ENCODE measurements at regions not wholly inside any gene's neighbourhood (a gene's known extent, or its start where the extent isn't known, plus 50 kb on each side); places are given as distances from the start of the nearest gene placed in this dataset.

DNA sequence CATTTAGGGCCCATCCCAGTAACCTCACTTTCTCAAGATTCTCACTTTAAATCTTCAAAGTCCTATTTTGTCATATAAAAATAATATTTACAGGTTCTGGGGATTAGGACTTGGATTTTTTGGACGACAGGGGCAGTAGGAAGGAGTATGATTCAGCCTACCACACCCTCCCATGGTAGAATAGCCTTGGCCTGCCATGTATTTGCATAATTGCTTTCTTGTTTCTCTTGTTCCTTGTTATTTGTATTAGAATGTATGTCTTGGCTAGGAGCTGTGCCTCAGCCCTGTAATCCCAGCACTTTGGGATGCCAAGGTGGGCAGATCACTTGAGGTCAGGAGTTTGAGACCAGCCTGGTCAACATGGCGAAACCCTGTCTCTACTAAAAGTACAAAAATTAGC lies 92.5 kb downstream of the ELAPOR2 start:
- Histone ChIP-seq H3K4me3 (no peak overlapping the region), H3K27me3 (no peaks in the 10 kb centered on the region), H3K4me2 (no peak overlapping the region), H3K9me2 (replicated peaks; ENCODE audit: insufficient read depth) (no peaks in the 10 kb centered on the region), H4K20me1 (ENCODE audit: insufficient read depth, poor library complexity, severe bottlenecking) (peaks cover 19% of the 10 kb centered on the region), H3K79me2 (peaks cover 84% of the 10 kb centered on the region), H3K27ac (no peak overlapping the region), H3K4me1 (ENCODE audit: insufficient read depth) (peaks cover 8% of the 10 kb centered on the region), H2AFZ (no peak overlapping the region), H3K9me3 (ENCODE audit: low read depth) (no peaks in the 10 kb centered on the region), H3K36me3 (replicated peaks; ENCODE audit: insufficient read depth, low read depth) (no peaks in the 10 kb centered on the region)
- TF ChIP-seq, protein P1, sequence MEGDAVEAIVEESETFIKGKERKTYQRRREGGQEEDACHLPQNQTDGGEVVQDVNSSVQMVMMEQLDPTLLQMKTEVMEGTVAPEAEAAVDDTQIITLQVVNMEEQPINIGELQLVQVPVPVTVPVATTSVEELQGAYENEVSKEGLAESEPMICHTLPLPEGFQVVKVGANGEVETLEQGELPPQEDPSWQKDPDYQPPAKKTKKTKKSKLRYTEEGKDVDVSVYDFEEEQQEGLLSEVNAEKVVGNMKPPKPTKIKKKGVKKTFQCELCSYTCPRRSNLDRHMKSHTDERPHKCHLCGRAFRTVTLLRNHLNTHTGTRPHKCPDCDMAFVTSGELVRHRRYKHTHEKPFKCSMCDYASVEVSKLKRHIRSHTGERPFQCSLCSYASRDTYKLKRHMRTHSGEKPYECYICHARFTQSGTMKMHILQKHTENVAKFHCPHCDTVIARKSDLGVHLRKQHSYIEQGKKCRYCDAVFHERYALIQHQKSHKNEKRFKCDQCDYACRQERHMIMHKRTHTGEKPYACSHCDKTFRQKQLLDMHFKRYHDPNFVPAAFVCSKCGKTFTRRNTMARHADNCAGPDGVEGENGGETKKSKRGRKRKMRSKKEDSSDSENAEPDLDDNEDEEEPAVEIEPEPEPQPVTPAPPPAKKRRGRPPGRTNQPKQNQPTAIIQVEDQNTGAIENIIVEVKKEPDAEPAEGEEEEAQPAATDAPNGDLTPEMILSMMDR (IDR thresholded peaks at IDR 0.05; ENCODE audit: poor library complexity): no peak
- TF ChIP-seq EZH2 (IDR thresholded peaks at IDR 0.05; ENCODE audit: borderline replicate concordance): no peak
- TF ChIP-seq EZH2phosphoT487 (IDR thresholded peaks at IDR 0.05; ENCODE audit: low read depth, severe bottlenecking, unreplicated experiment): no peak
- DNase-seq (ENCODE audit: low spot score): no peak
- WGBS (ENCODE audit: low lambda C conversion rate, missing lambda C conversion rate): 82% methylated on average over 2 of the region's 2 CpGs

DNA sequence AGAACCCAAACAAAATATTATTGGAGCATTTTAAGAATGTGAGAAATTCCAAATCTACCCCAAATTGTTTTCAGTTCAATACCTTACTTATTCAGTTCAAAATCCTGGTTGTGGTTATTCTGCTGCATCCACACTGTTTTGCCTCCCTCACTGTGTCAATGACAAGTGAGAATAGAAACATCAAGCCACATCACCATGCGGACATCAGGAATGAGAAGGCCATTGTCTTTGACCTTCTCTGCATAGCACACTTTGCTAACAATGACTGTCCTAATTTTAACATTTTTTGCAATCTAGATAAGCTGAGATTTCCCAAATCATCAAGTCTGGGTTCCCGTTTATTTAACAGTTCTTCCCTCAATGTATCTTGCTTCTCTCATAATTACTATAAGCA lies 93.7 kb downstream of the ELAPOR2 start:
- Histone ChIP-seq H3K9me3 (ENCODE audit: low read depth) (no peaks in the 10 kb centered on the region), H3K27me3 (no peaks in the 10 kb centered on the region), H3K4me2 (no peak overlapping the region), H3K79me2 (peaks cover 73% of the 10 kb centered on the region), H3K9me2 (replicated peaks; ENCODE audit: insufficient read depth) (no peaks in the 10 kb centered on the region), H4K20me1 (ENCODE audit: insufficient read depth, poor library complexity, severe bottlenecking) (peaks cover 19% of the 10 kb centered on the region), H3K4me1 (ENCODE audit: insufficient read depth) (peaks cover 8% of the 10 kb centered on the region), H3K4me3 (no peak overlapping the region), H2AFZ (no peak overlapping the region), H3K27ac (no peak overlapping the region), H3K36me3 (replicated peaks; ENCODE audit: insufficient read depth, low read depth) (no peaks in the 10 kb centered on the region)
- 79% methylated on average over 2 of the region's 2 CpGs for WGBS (ENCODE audit: low lambda C conversion rate, missing lambda C conversion rate)
- DNase-seq (ENCODE audit: low spot score): no peak
- TF ChIP-seq, protein P1 (IDR thresholded peaks at IDR 0.05; ENCODE audit: poor library complexity): no peak
- TF ChIP-seq EZH2phosphoT487 (IDR thresholded peaks at IDR 0.05; ENCODE audit: low read depth, severe bottlenecking, unreplicated experiment) (no peak), EZH2 (IDR thresholded peaks at IDR 0.05; ENCODE audit: borderline replicate concordance) (no peak)

DNA sequence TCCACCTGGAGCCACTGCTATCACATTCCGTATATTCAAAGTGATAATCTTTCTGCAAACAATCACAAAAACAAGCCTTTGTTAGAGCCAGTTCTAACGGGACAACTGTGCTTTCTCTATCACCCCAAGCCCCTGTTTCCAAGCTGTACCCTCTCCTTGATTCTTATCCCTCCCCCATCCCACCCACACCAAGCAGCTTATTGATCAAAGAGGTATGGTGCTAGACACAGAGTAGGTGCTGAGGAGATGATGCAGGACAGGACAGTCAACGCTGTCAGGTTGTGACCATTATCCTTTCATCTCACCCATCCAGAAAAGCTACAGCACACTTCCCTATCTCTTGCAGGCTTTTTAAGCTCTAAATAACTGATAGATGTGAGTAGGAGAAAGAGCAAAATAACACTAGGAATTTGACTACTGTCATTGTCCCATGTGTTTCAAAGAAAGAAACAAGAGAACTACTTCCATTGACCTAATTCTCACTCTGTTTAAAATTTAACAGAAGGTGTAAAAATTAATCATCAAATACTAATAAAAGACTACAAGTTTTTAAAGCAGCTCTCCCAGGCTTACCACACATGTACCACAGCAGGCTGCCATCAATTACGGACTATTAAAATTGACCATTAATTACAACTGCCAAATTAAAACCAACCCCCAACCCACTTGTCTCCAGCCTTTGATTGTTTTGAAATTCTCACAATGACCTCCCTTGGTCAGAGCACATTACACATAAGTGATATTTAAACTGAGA lies 94.3 kb downstream of the ELAPOR2 start:
- no peak for DNase-seq (ENCODE audit: low spot score)
- WGBS (ENCODE audit: low lambda C conversion rate, missing lambda C conversion rate): 38% methylated on average over 4 of the region's 4 CpGs
- H2AFZ ChIP-seq: no peak overlapping the region
- no peak overlapping the region for H3K4me2 ChIP-seq
- H3K4me3 ChIP-seq: no peak overlapping the region
- H3K36me3 ChIP-seq (replicated peaks; ENCODE audit: insufficient read depth, low read depth): no peaks in the 10 kb centered on the region
- H3K27ac ChIP-seq: no peak overlapping the region
- peaks cover 19% of the 10 kb centered on the region for H4K20me1 ChIP-seq (ENCODE audit: insufficient read depth, poor library complexity, severe bottlenecking)
- peaks cover 68% of the 10 kb centered on the region for H3K79me2 ChIP-seq
- no peak for TF ChIP-seq EZH2phosphoT487 (IDR thresholded peaks at IDR 0.05; ENCODE audit: low read depth, severe bottlenecking, unreplicated experiment)
- TF ChIP-seq EZH2 (IDR thresholded peaks at IDR 0.05; ENCODE audit: borderline replicate concordance): no peak
- TF ChIP-seq, protein P1 (IDR thresholded peaks at IDR 0.05; ENCODE audit: poor library complexity): no peak
- H3K9me3 ChIP-seq (ENCODE audit: low read depth): no peaks in the 10 kb centered on the region
- no peaks in the 10 kb centered on the region for H3K9me2 ChIP-seq (replicated peaks; ENCODE audit: insufficient read depth)
- no peaks in the 10 kb centered on the region for H3K27me3 ChIP-seq
- H3K4me1 ChIP-seq (ENCODE audit: insufficient read depth): peaks cover 8% of the 10 kb centered on the region
